ENCODE measurements at regions not wholly inside any gene's neighbourhood (a gene's known extent, or its start where the extent isn't known, plus 50 kb on each side); places are given as distances from the start of the nearest gene placed in this dataset.

- no TSS peak for BruUV-seq (replicated peaks)
- no peak for ATAC-seq
- WGBS (ENCODE audit: insufficient coverage, low coverage, missing lambda C conversion rate): 22% methylated on average over 5 of the region's 5 CpGs
- no peak for DNase-seq (ENCODE audit: extremely low read depth in 1 of 4, low spot score in 3 of 4)
- ChIA-PET CTCF (ENCODE audit: low intra/inter-chr PET ratio) (no interaction called here), POLR2A (no interaction called here)
- Histone ChIP-seq H3K27ac (ENCODE audit: extremely low read depth, low read depth, low read length) (no peak overlapping the region), H3K4me2 (ENCODE audit: insufficient read depth, low read length) (no peak overlapping the region), H2AFZ (ENCODE audit: low read depth, low read length) (peak overlapping the region; percentile 27; the same call in 1 of the 2 replicates), H3K9me3 (replicated peaks; ENCODE audit: control insufficient read depth, insufficient read depth, low read depth, low read length) (no peaks in the 10 kb centered on the region), H3K27me3 (ENCODE audit: control insufficient read depth in 2 of 2, insufficient read depth in 2 of 2, low read length in 2 of 2) (0 out of 5 replicates have a peak, but pooled peaks cover 0 to 4% of the 10 kb centered on the region in 2 experiments), H4K20me1 (replicated peaks; ENCODE audit: control insufficient read depth, insufficient read depth, low read length) (no peaks in the 10 kb centered on the region), H3K79me2 (ENCODE audit: control insufficient read depth, insufficient read depth, low read length) (no peaks in the 10 kb centered on the region), H3K9me1 (ENCODE audit: control insufficient read depth, insufficient read depth, low read length) (no peaks in the 10 kb centered on the region), H3K4me1 (replicated peaks in 1 of 2; ENCODE audit: control insufficient read depth in 2 of 2, insufficient read depth in 2 of 2, low read length in 2 of 2) (no peaks in the 10 kb centered on the region), H3K36me3 (ENCODE audit: control insufficient read depth, insufficient read depth, low read length) (no peaks in the 10 kb centered on the region), H3K9ac (ENCODE audit: insufficient read depth in 1 of 2, low read depth in 2 of 2, low read length in 2 of 2) (no peak overlapping the region), H3K4me3 (no peak overlapping the region)
- intact Hi-C loops (cut with micrococcal nuclease) (no loop called here), in situ Hi-C loops (cut with MboI) (no loop called here)
- FAIRE-seq: no peak
- TF ChIP-seq, protein P1, sequence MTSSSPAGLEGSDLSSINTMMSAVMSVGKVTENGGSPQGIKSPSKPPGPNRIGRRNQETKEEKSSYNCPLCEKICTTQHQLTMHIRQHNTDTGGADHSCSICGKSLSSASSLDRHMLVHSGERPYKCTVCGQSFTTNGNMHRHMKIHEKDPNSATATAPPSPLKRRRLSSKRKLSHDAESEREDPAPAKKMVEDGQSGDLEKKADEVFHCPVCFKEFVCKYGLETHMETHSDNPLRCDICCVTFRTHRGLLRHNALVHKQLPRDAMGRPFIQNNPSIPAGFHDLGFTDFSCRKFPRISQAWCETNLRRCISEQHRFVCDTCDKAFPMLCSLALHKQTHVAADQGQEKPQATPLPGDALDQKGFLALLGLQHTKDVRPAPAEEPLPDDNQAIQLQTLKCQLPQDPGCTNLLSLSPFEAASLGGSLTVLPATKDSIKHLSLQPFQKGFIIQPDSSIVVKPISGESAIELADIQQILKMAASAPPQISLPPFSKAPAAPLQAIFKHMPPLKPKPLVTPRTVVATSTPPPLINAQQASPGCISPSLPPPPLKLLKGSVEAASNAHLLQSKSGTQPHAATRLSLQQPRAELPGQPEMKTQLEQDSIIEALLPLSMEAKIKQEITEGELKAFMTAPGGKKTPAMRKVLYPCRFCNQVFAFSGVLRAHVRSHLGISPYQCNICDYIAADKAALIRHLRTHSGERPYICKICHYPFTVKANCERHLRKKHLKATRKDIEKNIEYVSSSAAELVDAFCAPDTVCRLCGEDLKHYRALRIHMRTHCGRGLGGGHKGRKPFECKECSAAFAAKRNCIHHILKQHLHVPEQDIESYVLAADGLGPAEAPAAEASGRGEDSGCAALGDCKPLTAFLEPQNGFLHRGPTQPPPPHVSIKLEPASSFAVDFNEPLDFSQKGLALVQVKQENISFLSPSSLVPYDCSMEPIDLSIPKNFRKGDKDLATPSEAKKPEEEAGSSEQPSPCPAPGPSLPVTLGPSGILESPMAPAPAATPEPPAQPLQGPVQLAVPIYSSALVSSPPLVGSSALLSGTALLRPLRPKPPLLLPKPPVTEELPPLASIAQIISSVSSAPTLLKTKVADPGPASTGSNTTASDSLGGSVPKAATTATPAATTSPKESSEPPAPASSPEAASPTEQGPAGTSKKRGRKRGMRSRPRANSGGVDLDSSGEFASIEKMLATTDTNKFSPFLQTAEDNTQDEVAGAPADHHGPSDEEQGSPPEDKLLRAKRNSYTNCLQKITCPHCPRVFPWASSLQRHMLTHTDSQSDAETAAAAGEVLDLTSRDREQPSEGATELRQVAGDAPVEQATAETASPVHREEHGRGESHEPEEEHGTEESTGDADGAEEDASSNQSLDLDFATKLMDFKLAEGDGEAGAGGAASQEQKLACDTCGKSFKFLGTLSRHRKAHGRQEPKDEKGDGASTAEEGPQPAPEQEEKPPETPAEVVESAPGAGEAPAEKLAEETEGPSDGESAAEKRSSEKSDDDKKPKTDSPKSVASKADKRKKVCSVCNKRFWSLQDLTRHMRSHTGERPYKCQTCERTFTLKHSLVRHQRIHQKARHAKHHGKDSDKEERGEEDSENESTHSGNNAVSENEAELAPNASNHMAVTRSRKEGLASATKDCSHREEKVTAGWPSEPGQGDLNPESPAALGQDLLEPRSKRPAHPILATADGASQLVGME (CRISPR knock-in tag; IDR thresholded peaks at IDR 0.05): no peak
- TF ChIP-seq PTTG1 (tag; IDR thresholded peaks at IDR 0.05; ENCODE audit: low read depth): no peak
- TF ChIP-seq ILK (tag; IDR thresholded peaks at IDR 0.05; ENCODE audit: borderline replicate concordance, low read depth): no peak
- no peak for TF ChIP-seq SIN3B (IDR thresholded peaks at IDR 0.05; ENCODE audit: low read depth)
- TF ChIP-seq ZKSCAN1 (IDR thresholded peaks at IDR 0.05; ENCODE audit: low read depth, low read length): no peak
- TF ChIP-seq ZNF23 (CRISPR knock-in tag; IDR thresholded peaks at IDR 0.05): no peak
- TF ChIP-seq ZBTB7A (IDR thresholded peaks at IDR 0.05; ENCODE audit: borderline replicate concordance, control insufficient read depth, low read depth, low read length): no peak
- no peak for TF ChIP-seq NBN (IDR thresholded peaks at IDR 0.05; ENCODE audit: low read depth)
- TF ChIP-seq NFXL1 (CRISPR knock-in tag; IDR thresholded peaks at IDR 0.05): no peak
- no peak for TF ChIP-seq SMARCE1 (IDR thresholded peaks at IDR 0.05)
Observed at GRCh38 chr21:15190837-15191236, 126.0 kb upstream of the NRIP1 start.
